SK-N-MC (cell line): ENCODE measurements at regions not wholly inside any gene's neighbourhood (a gene's known extent, or its start where the extent isn't known, plus 50 kb on each side); places are given as distances from the start of the nearest gene placed in this dataset.
A peak's percentile ranks its signal among the peaks of the same experiment; 100 is the strongest.

Source experiments
- DNase-seq: peaks from one replicate; pipeline ENCODE4 v3.0.0-alpha.2; 2011; ENCODE audit warnings: low read depth, low spot score
- H3K27ac ChIP-seq: fragments of 200-600 bp; sonication (generic); 2 replicates; pipeline ENCODE4 v1.5.1; 2016; ENCODE audit warnings: mixed run types
- H3K36me3 ChIP-seq: fragments of 200-600 bp; sonication (generic); 2 replicates; pipeline ENCODE4 v1.6.1; 2017; ENCODE audit warnings: antibody characterized with exemption, low read length, mixed read lengths; ENCODE audit not compliant: insufficient read depth
- H3K4me3 ChIP-seq: fragments of 200-600 bp; sonication (generic); 2 replicates; pipeline ENCODE4 v1.5.1; 2016
- H3K9ac ChIP-seq: fragments of 200-600 bp; sonication (generic); 2 replicates; pipeline ENCODE4 v1.8.0; 2017; ENCODE audit warnings: mixed run types, mixed read lengths; ENCODE audit not compliant: insufficient read length
- H3K9me3 ChIP-seq: fragments of 200-600 bp; sonication (generic); 2 replicates; pipeline ENCODE4 v1.6.1; 2017; ENCODE audit warnings: low read depth, mild to moderate bottlenecking, antibody characterized with exemption, low read length, moderate library complexity, mixed read lengths
- EZH2 ChIP-seq: fragments of 200-600 bp; sonication (generic); IDR thresholded peaks from one replicate; pipeline ENCODE4 v1.6.1; 2017; ENCODE audit warnings: antibody characterized with exemption
- FOXP2 ChIP-seq: optimal IDR thresholded peaks from 2 replicates; pipeline ENCODE3; 2011; ENCODE audit warnings: mild to moderate bottlenecking, moderate library complexity; ENCODE audit not compliant: insufficient read depth; ENCODE audit errors: extremely low read length, control extremely low read depth
- POLR2AphosphoS5 ChIP-seq: IDR thresholded peaks from 2 replicates; pipeline ENCODE4 v1.6.1; 2012; ENCODE audit warnings: mild to moderate bottlenecking, low read depth, low read length, borderline replicate concordance

- DNase-seq = peak; percentile 42
- no peak overlapping the region for H3K9ac ChIP-seq
- 0 out of 2 replicates have a peak overlapping the region, but pooled peaks have one; percentile 33 for H3K4me3 ChIP-seq
- peak overlapping the region; percentile 86 for H3K27ac ChIP-seq
- no peaks in the 10 kb centered on the region for H3K36me3 ChIP-seq
- no peaks in the 10 kb centered on the region for H3K9me3 ChIP-seq
- TF ChIP-seq EZH2 = no peak
These were observed 398.6 kb upstream of the NRP1 start for GRCh38 chr10:33733058-33733457.

- peak; percentile 39 for DNase-seq
These were observed 397.8 kb upstream of the NRP1 start for GRCh38 chr10:33732161-33732680.

GRCh38 chr10:33731322-33731721, 396.9 kb upstream of the NRP1 start:
- H3K4me3 ChIP-seq = no peak overlapping the region
- no peak overlapping the region for H3K9ac ChIP-seq
- H3K27ac ChIP-seq = no peak overlapping the region
- DNase-seq = no peak
- no peaks in the 10 kb centered on the region for H3K9me3 ChIP-seq
- TF ChIP-seq FOXP2 = no peak
- H3K36me3 ChIP-seq = no peaks in the 10 kb centered on the region

More at GRCh38 chr10:33732161-33732680, 397.8 kb upstream of the NRP1 start:
- Histone ChIP-seq H3K9ac (no peak overlapping the region), H3K9me3 (no peaks in the 10 kb centered on the region), H3K27ac (peak overlapping the region; percentile 83), H3K36me3 (no peaks in the 10 kb centered on the region), H3K4me3 (peak overlapping the region; percentile 45)
- no peak for TF ChIP-seq EZH2
- no peak for TF ChIP-seq POLR2AphosphoS5
- no peak for TF ChIP-seq FOXP2

- Histone ChIP-seq H3K9ac (no peak overlapping the region), H3K9me3 (no peaks in the 10 kb centered on the region), H3K27ac (no peak overlapping the region), H3K4me3 (no peak overlapping the region), H3K36me3 (no peaks in the 10 kb centered on the region)
- TF ChIP-seq POLR2AphosphoS5 (no peak), EZH2 (no peak), FOXP2 (no peak)
- no peak for DNase-seq
These were observed 391.0 kb upstream of the NRP1 start for GRCh38 chr10:33725430-33725829.

- no peak for TF ChIP-seq FOXP2
- no peak for TF ChIP-seq EZH2
- TF ChIP-seq POLR2AphosphoS5 = no peak
These were observed 388.7 kb upstream of the NRP1 start for GRCh38 chr10:33723181-33723580.

GRCh38 chr10:33722067-33722466, 387.6 kb upstream of the NRP1 start:
- no peak for TF ChIP-seq POLR2AphosphoS5
- H3K4me3 ChIP-seq = no peak overlapping the region
- no peak for DNase-seq
- H3K9me3 ChIP-seq = no peaks in the 10 kb centered on the region
- H3K36me3 ChIP-seq = no peaks in the 10 kb centered on the region
- H3K9ac ChIP-seq = no peak overlapping the region
- no peak overlapping the region for H3K27ac ChIP-seq

More at GRCh38 chr10:33723181-33723580, 388.7 kb upstream of the NRP1 start:
- H3K9me3 ChIP-seq = no peaks in the 10 kb centered on the region
- H3K27ac ChIP-seq = no peak overlapping the region
- H3K36me3 ChIP-seq = no peaks in the 10 kb centered on the region
- H3K9ac ChIP-seq = no peak overlapping the region
- DNase-seq = no peak
- no peak overlapping the region for H3K4me3 ChIP-seq

GRCh38 chr10:33721509-33721908, 387.0 kb upstream of the NRP1 start:
- Histone ChIP-seq H3K27ac (no peak overlapping the region), H3K4me3 (no peak overlapping the region), H3K36me3 (no peaks in the 10 kb centered on the region), H3K9me3 (no peaks in the 10 kb centered on the region), H3K9ac (no peak overlapping the region)
- no peak for DNase-seq
- TF ChIP-seq POLR2AphosphoS5 = no peak
- TF ChIP-seq EZH2 = no peak
- TF ChIP-seq FOXP2 = no peak

- H3K27ac ChIP-seq = no peak overlapping the region
- DNase-seq = no peak
- no peak overlapping the region for H3K9ac ChIP-seq
- no peaks in the 10 kb centered on the region for H3K9me3 ChIP-seq
- H3K4me3 ChIP-seq = no peak overlapping the region
- H3K36me3 ChIP-seq = no peaks in the 10 kb centered on the region
- TF ChIP-seq POLR2AphosphoS5 (no peak), EZH2 (no peak), FOXP2 (no peak)
These were observed 385.7 kb upstream of the NRP1 start for GRCh38 chr10:33720161-33720560.

- TF ChIP-seq POLR2AphosphoS5 (no peak), EZH2 (no peak), FOXP2 (no peak)
- DNase-seq = no peak
- H3K9me3 ChIP-seq = no peaks in the 10 kb centered on the region
- H3K36me3 ChIP-seq = no peaks in the 10 kb centered on the region
- H3K9ac ChIP-seq = no peak overlapping the region
- H3K4me3 ChIP-seq = no peak overlapping the region
- H3K27ac ChIP-seq = no peak overlapping the region
These were observed 384.7 kb upstream of the NRP1 start for GRCh38 chr10:33719005-33719703.
